ENCODE measurements at regions not wholly inside any gene's neighbourhood (a gene's known extent, or its start where the extent isn't known, plus 50 kb on each side); places are given as distances from the start of the nearest gene placed in this dataset.
"Not testable (repeated sequence)": the region's sequence is repeated elsewhere in the genome, so short reads cannot be mapped to it uniquely, and the experiment has no call there.

DNA sequence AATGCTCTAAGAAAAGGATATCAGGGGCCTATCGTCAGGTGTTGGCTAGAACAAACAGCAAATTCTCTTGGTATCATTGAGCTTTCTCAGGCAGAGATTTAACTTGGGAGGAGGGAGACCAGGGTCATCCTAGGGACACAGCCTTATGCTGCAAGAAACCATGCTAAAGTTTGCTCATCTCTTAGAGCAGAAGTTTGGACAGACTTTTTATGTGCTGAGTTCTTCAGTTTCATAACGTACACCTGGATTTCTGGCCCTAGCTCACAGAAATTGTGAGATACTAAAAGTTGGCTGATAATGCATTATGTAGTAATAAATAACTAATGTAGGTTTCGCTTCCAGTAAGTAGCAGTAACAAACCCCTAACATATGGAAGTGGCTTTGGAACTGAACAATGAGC lies 1359.8 kb upstream of the CDH9 start:
- TF ChIP-seq, protein P1, sequence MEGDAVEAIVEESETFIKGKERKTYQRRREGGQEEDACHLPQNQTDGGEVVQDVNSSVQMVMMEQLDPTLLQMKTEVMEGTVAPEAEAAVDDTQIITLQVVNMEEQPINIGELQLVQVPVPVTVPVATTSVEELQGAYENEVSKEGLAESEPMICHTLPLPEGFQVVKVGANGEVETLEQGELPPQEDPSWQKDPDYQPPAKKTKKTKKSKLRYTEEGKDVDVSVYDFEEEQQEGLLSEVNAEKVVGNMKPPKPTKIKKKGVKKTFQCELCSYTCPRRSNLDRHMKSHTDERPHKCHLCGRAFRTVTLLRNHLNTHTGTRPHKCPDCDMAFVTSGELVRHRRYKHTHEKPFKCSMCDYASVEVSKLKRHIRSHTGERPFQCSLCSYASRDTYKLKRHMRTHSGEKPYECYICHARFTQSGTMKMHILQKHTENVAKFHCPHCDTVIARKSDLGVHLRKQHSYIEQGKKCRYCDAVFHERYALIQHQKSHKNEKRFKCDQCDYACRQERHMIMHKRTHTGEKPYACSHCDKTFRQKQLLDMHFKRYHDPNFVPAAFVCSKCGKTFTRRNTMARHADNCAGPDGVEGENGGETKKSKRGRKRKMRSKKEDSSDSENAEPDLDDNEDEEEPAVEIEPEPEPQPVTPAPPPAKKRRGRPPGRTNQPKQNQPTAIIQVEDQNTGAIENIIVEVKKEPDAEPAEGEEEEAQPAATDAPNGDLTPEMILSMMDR (IDR thresholded peaks at IDR 0.05; ENCODE audit: low read depth, low read length) = no peak
- H3K9me3 ChIP-seq (ENCODE audit: control insufficient read depth, insufficient read depth, low read length) = peaks cover 6% of the 10 kb centered on the region; the same call in 1 of the 2 replicates
- H3K27me3 ChIP-seq (ENCODE audit: control insufficient read depth, insufficient read depth, low read length) = no peaks in the 10 kb centered on the region
- no peak for DNase-seq (ENCODE audit: low read depth, low spot score)
- H3K4me3 ChIP-seq (ENCODE audit: low read depth, low read length) = no peak overlapping the region
- ChIA-PET POLR2A (no interaction called here), CTCF (no interaction called here)
- no peak overlapping the region for H3K27ac ChIP-seq (ENCODE audit: low read depth, low read length)

DNA sequence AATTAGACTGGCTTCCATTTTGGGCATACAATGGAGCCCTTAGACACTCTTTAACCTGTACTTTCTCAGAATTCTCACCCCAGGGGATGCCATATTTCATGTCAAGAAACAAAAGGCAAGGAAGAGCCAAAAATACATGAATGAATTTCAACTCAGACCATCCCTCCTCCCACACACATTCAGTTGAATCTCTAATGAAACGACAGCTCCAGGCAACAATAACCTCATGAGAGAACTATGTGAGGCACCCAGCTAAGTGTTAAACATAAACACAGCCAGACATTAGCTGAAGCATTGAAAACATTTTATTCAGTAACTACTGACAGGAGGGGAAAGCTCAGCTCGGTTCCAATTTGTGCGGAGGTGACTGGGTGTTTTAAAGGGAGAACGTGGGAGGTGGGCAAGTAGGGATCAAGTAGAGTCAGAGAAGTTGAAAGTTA lies 1359.1 kb upstream of the CDH9 start:
- H3K9me3 ChIP-seq (ENCODE audit: control insufficient read depth, insufficient read depth, low read length) = peaks cover 7% of the 10 kb centered on the region; the same call in 1 of the 2 replicates
- H3K27me3 ChIP-seq (ENCODE audit: control insufficient read depth, insufficient read depth, low read length) = no peaks in the 10 kb centered on the region
- TF ChIP-seq, protein P1 (IDR thresholded peaks at IDR 0.05; ENCODE audit: low read depth, low read length) = no peak
- POLR2A ChIA-PET = no interaction called here
- H3K4me3 ChIP-seq (ENCODE audit: low read depth, low read length) = no peak overlapping the region
- no peak for DNase-seq (ENCODE audit: low read depth, low spot score)
- H3K27ac ChIP-seq (ENCODE audit: low read depth, low read length) = no peak overlapping the region
- CTCF ChIA-PET = no interaction called here

DNA sequence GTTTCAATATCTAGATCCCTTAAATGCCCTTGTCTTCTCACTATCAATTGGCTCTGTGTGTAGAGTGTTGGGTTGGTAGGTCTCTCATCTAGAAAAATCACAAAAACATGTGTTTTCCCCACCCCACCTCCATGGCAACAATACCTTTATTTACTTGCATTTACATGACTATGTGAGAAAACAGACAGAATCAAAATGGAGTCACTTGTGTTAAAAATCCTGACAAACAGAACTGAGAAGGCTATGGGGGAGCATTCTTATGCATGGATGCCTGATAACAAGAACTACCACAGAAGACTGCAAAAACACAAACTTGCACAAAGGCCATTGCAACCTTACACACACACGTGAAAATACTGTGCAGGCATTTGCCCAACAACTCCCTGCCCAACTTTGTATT lies 1352.9 kb upstream of the CDH9 start:
- H3K4me3 ChIP-seq (ENCODE audit: low read depth, low read length) = no peak overlapping the region
- H3K9me3 ChIP-seq (ENCODE audit: control insufficient read depth, insufficient read depth, low read length) = peaks cover 5% of the 10 kb centered on the region; the same call in 1 of the 2 replicates
- TF ChIP-seq, protein P1 (IDR thresholded peaks at IDR 0.05; ENCODE audit: low read depth, low read length) = no peak
- no peak overlapping the region for H3K27ac ChIP-seq (ENCODE audit: low read depth, low read length)
- no peak for DNase-seq (ENCODE audit: low read depth, low spot score)
- POLR2A ChIA-PET = no interaction called here
- no peaks in the 10 kb centered on the region for H3K27me3 ChIP-seq (ENCODE audit: control insufficient read depth, insufficient read depth, low read length)
- CTCF ChIA-PET = no interaction called here

DNA sequence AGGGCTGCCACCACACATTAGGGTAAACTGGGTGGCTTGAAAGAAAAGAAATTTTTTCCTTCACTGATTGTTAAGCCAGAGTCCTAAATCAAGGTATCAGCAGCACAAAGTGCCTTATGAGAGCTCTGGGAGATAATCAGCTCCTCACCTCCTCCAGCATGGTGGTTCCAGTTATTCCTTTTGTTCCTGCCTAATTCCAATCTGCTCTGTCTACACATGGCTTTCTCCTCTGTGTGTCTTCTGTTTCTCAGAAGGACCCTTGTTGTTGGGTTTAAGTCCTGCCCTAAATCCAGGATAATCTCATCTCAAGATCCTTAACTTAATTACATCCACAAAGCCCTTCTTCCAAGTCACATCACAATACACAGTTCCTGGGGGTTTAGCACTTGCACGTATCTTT lies 1352.0 kb upstream of the CDH9 start:
- ChIA-PET CTCF (no interaction called here), POLR2A (no interaction called here)
- no peak overlapping the region for H3K27ac ChIP-seq (ENCODE audit: low read depth, low read length)
- no peaks in the 10 kb centered on the region for H3K27me3 ChIP-seq (ENCODE audit: control insufficient read depth, insufficient read depth, low read length)
- H3K9me3 ChIP-seq (ENCODE audit: control insufficient read depth, insufficient read depth, low read length) = peaks cover 3% of the 10 kb centered on the region; the same call in 1 of the 2 replicates
- TF ChIP-seq, protein P1 (IDR thresholded peaks at IDR 0.05; ENCODE audit: low read depth, low read length) = no peak
- DNase-seq (ENCODE audit: low read depth, low spot score) = no peak
- H3K4me3 ChIP-seq (ENCODE audit: low read depth, low read length) = no peak overlapping the region

DNA sequence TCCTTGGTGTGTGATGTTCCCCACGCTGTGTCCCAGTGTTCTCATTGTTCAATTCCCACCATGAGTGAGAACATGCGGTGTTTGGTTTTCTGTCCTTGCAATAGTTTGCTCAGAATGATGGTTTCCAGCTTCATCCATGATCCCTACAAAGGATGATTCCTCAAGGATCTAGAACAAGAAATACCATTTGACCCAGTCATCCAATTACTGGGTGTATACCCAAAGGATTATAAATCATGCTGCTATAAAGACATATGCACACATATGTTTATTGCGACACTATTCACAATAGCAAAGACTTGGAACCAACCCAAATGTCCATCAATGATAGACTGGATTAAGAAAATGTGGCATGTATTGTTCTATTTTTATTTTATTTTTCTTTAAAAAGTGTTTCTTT lies 1351.3 kb upstream of the CDH9 start:
- not testable (repeated sequence) for H3K27ac ChIP-seq (ENCODE audit: low read depth, low read length)

DNA sequence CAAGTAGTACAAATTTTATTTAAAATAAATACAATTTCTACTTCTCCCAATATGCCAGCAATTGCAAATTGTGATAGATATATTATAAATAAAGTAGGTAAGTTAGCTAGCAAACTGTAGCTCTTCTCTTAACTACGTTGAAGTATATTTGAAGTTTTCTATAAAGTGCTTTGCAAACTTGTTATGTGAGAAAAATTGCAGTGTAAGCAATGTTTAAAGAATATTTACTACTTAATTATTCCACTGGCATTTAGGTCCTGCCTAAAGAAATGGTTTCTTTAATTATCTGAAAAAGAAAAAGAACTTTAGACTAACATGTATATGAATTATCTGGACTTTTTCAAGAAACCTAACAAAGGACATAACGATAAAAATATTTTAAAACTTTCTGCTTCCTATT lies 1350.0 kb upstream of the CDH9 start:
- DNase-seq (ENCODE audit: low read depth, low spot score) = no peak
- TF ChIP-seq, protein P1 (IDR thresholded peaks at IDR 0.05; ENCODE audit: low read depth, low read length) = no peak
- POLR2A ChIA-PET = no interaction called here
- no peak overlapping the region for H3K4me3 ChIP-seq (ENCODE audit: low read depth, low read length)
- H3K9me3 ChIP-seq (ENCODE audit: control insufficient read depth, insufficient read depth, low read length) = peaks cover 6% of the 10 kb centered on the region; the same call in 1 of the 2 replicates
- H3K27me3 ChIP-seq (ENCODE audit: control insufficient read depth, insufficient read depth, low read length) = no peaks in the 10 kb centered on the region
- CTCF ChIA-PET = no interaction called here
- H3K27ac ChIP-seq (ENCODE audit: low read depth, low read length) = no peak overlapping the region

More for the DNA sequence above, 1351.3 kb upstream of the CDH9 start:
- CTCF ChIA-PET; H3K9me3 ChIP-seq (ENCODE audit: control insufficient read depth, insufficient read depth, low read length); DNase-seq (ENCODE audit: low read depth, low spot score); POLR2A ChIA-PET; H3K27me3 ChIP-seq (ENCODE audit: control insufficient read depth, insufficient read depth, low read length); H3K4me3 ChIP-seq (ENCODE audit: low read depth, low read length): not testable (repeated sequence)
